ENCODE measurements at regions not wholly inside any gene's neighbourhood (a gene's known extent, or its start where the extent isn't known, plus 50 kb on each side); places are given as distances from the start of the nearest gene placed in this dataset.

DNA sequence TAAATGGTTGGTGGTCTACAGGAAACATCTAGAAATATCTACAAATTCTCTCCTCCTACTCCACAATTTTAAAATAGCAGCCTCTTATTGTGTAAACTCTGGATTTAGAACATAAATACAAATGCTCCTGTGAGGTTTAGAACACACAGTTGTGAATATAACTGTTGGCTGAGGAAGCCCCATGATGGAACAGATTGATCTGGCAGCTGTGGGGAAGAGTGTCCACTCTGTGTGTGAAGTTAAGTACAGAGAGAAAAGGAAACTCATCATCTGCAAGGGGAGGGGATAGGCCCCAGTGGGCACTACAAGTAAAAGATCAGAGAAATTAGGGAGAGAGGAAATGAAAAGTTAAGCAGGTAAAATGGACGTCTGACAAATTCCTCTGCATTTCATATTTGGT is 422.7 kb upstream of the FSHR start:
- TF ChIP-seq, protein P1, sequence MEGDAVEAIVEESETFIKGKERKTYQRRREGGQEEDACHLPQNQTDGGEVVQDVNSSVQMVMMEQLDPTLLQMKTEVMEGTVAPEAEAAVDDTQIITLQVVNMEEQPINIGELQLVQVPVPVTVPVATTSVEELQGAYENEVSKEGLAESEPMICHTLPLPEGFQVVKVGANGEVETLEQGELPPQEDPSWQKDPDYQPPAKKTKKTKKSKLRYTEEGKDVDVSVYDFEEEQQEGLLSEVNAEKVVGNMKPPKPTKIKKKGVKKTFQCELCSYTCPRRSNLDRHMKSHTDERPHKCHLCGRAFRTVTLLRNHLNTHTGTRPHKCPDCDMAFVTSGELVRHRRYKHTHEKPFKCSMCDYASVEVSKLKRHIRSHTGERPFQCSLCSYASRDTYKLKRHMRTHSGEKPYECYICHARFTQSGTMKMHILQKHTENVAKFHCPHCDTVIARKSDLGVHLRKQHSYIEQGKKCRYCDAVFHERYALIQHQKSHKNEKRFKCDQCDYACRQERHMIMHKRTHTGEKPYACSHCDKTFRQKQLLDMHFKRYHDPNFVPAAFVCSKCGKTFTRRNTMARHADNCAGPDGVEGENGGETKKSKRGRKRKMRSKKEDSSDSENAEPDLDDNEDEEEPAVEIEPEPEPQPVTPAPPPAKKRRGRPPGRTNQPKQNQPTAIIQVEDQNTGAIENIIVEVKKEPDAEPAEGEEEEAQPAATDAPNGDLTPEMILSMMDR (IDR thresholded peaks at IDR 0.05): no peak
- TF ChIP-seq POLR2A (IDR thresholded peaks at IDR 0.05): no peak
- TF ChIP-seq POLR2AphosphoS5 (IDR thresholded peaks at IDR 0.05): no peak
